ENCODE measurements at regions not wholly inside any gene's neighbourhood (a gene's known extent, or its start where the extent isn't known, plus 50 kb on each side); places are given as distances from the start of the nearest gene placed in this dataset.

GRCh38 chr13:97145057-97145456, 77.1 kb upstream of the MBNL2 start:
- Histone ChIP-seq H2BK120ac (replicated peaks; ENCODE audit: low read depth, low read length) (no peak overlapping the region), H3K4ac (replicated peaks; ENCODE audit: insufficient read length, low read depth, low read length) (no peak overlapping the region), H3K9ac (replicated peaks in 1 of 4; ENCODE audit: extremely low read depth in 1 of 4, low read depth in 3 of 4, low read length in 3 of 4) (peak overlapping the region in 1 of 4 experiments; percentile 34; a peak in 1 of 7 replicates), H3K9me3 (ENCODE audit: insufficient read depth in 2 of 2, low read depth in 1 of 2, low read length in 1 of 2) (no peaks in the 10 kb centered on the region), H2BK5ac (ENCODE audit: low read depth, low read length) (no peak overlapping the region), H4K20me1 (replicated peaks in 1 of 2; ENCODE audit: control insufficient read depth in 1 of 2, insufficient read depth in 2 of 2, low read length in 2 of 2) (no peaks in the 10 kb centered on the region), H2BK12ac (ENCODE audit: low read depth, low read length) (no peak overlapping the region), H3K4me2 (ENCODE audit: insufficient read depth in 1 of 2, low read depth in 2 of 2, low read length in 2 of 2) (no peak overlapping the region), H4K8ac (ENCODE audit: extremely low read depth, insufficient read depth, low read length) (no peak overlapping the region), H3K4me1 (replicated peaks in 1 of 4; ENCODE audit: control insufficient read depth in 3 of 4, insufficient read depth in 4 of 4, low read length in 3 of 4) (peaks cover 0 to 4% (median 3%) of the 10 kb centered on the region in 4 experiments; a peak in 2 of 7 replicates), H3K23ac (ENCODE audit: insufficient read length) (no peak overlapping the region), H3K36me3 (ENCODE audit: control insufficient read depth in 2 of 4, insufficient read depth in 4 of 4, low read length in 3 of 4) (no peaks in the 10 kb centered on the region), H3K79me2 (ENCODE audit: control insufficient read depth in 1 of 2, insufficient read depth in 2 of 2, low read length in 2 of 2) (no peaks in the 10 kb centered on the region), H2AK5ac (ENCODE audit: low read depth, low read length) (no peak overlapping the region), H3K27me3 (replicated peaks in 1 of 4; ENCODE audit: control insufficient read depth in 3 of 4, extremely low read depth in 1 of 4, insufficient read depth in 3 of 4, low read length in 3 of 4) (no peaks in the 10 kb centered on the region; a peak in 1 of 7 replicates), H3K4me3 (ENCODE audit: extremely low read depth in 1 of 4, insufficient read depth in 2 of 4, low read depth in 3 of 4, low read length in 4 of 4) (no peak overlapping the region), H3K18ac (ENCODE audit: extremely low read depth, low read length) (no peak overlapping the region), H4K5ac (ENCODE audit: insufficient read length, low read depth, low read length) (no peak overlapping the region), H4K91ac (replicated peaks; ENCODE audit: insufficient read length, low read length) (no peak overlapping the region), H2AFZ (ENCODE audit: low read length) (no peak overlapping the region), H3K56ac (replicated peaks; ENCODE audit: insufficient read length, low read depth, low read length) (no peak overlapping the region), H3K79me1 (ENCODE audit: low read depth, low read length) (no peaks in the 10 kb centered on the region), H3K27ac (ENCODE audit: low read depth, low read length) (no peak overlapping the region), H2BK15ac (ENCODE audit: low read length) (no peak overlapping the region), H3K14ac (ENCODE audit: insufficient read length) (no peak overlapping the region), H2BK20ac (ENCODE audit: low read length) (no peak overlapping the region), H3K23me2 (ENCODE audit: low read depth, low read length) (peaks cover 2% of the 10 kb centered on the region; the same call in 1 of the 2 replicates)
- FAIRE-seq = no peak
- ChIA-PET CTCF (ENCODE audit: partially characterized antibody) (interaction anchor here (0.9 kb wide), 1 partner anchor 122 kb away, joined by 3 read pairs; no protein-coding TSS in a partner anchor), POLR2A (ENCODE audit: partially characterized antibody) (no interaction called here)
- WGBS, 2 experiments (ENCODE audit: extremely low coverage in 1 of 2, insufficient coverage in 1 of 2, insufficient read length in 1 of 2, insufficient replicate concordance in 2 of 2, low coverage in 1 of 2, low lambda C conversion rate in 2 of 2, missing lambda C conversion rate in 1 of 2) = 93% methylated on average over 2 of the region's 2 CpGs; no CpG with 5 or more reads in 1 of the 2 experiments
- no peak for TF ChIP-seq SIX5 (IDR thresholded peaks at IDR 0.05; ENCODE audit: low read depth, low read length)
- TF ChIP-seq ASH2L (IDR thresholded peaks at IDR 0.05; ENCODE audit: low read length) = no peak
- TF ChIP-seq TAF1 (IDR thresholded peaks at IDR 0.05; ENCODE audit: low read depth, low read length) = no peak
- no peak for TF ChIP-seq KDM4A (IDR thresholded peaks at IDR 0.05; ENCODE audit: low read depth, low read length, severe bottlenecking)
- no peak for TF ChIP-seq ATF3 (IDR thresholded peaks at IDR 0.05; ENCODE audit: insufficient read depth, low read depth, low read length)
- no peak for TF ChIP-seq BRCA1 (IDR thresholded peaks at IDR 0.05; ENCODE audit: low read depth, low read length)
- no peak for DNase-seq (ENCODE audit: low read depth in 1 of 2, low spot score in 2 of 2)
